OCI-LY3 (cell line): ENCODE measurements at regions not wholly inside any gene's neighbourhood (a gene's known extent, or its start where the extent isn't known, plus 50 kb on each side); places are given as distances from the start of the nearest gene placed in this dataset.

Experiments used
- EZH2phosphoT487 ChIP-seq: fragments of 200-600 bp; shearing (Covaris generic); IDR thresholded peaks from 2 replicates; pipeline ENCODE4 v1.6.1; 2018; ENCODE audit warnings: antibody characterized with exemption, mixed run types, low read depth
- TF ChIP-seq, protein P1 (sequence below): fragments of 200-600, 300-600 bp; sonication (generic); IDR thresholded peaks from 2 replicates; pipeline ENCODE4 v1.5.1; 2014; ENCODE audit warnings: antibody characterized with exemption, low read length, low read depth

DNA sequence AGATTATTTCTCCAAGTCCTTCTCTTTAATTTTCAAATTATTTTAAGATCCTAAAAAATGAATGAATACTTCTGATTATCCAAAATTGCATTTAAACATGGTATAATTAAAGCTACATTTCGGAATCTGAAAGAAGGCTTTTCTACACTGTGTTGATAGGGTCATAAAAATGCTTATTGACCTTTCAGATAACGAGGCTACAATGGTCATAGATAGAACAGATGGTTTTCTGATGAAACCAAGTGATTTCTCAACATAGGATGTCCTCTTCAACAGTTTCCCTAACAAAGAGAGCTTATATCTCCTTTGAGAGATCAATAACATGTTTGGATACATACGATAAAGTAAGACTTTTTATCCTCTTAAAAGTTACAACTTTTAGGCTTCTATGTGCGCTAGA is 201.1 kb downstream of the PTH2R start:
- TF ChIP-seq, protein P1, sequence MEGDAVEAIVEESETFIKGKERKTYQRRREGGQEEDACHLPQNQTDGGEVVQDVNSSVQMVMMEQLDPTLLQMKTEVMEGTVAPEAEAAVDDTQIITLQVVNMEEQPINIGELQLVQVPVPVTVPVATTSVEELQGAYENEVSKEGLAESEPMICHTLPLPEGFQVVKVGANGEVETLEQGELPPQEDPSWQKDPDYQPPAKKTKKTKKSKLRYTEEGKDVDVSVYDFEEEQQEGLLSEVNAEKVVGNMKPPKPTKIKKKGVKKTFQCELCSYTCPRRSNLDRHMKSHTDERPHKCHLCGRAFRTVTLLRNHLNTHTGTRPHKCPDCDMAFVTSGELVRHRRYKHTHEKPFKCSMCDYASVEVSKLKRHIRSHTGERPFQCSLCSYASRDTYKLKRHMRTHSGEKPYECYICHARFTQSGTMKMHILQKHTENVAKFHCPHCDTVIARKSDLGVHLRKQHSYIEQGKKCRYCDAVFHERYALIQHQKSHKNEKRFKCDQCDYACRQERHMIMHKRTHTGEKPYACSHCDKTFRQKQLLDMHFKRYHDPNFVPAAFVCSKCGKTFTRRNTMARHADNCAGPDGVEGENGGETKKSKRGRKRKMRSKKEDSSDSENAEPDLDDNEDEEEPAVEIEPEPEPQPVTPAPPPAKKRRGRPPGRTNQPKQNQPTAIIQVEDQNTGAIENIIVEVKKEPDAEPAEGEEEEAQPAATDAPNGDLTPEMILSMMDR: no peak
- TF ChIP-seq EZH2phosphoT487: no peak
